Duodenal mucosa (tissue), 2 donors: ENCODE measurements at regions not wholly inside any gene's neighbourhood (a gene's known extent, or its start where the extent isn't known, plus 50 kb on each side); places are given as distances from the start of the nearest gene placed in this dataset.
"Not testable (repeated sequence)": the region's sequence is repeated elsewhere in the genome, so short reads cannot be mapped to it uniquely, and the experiment has no call there.

ENCODE experiments used
- H3K27ac ChIP-seq: one replicate; pipeline ENCODE4 v1.7.0; 2013; ENCODE audit warnings: low read depth, low read length
- H3K27me3 ChIP-seq, 2 donors: one replicate each; pipeline ENCODE4 v1.7.0; 2013; ENCODE audit warnings: low read length in 2 of 2, control low read depth in 1 of 2; ENCODE audit not compliant: insufficient read depth in 2 of 2, control insufficient read depth in 1 of 2
- H3K36me3 ChIP-seq, 2 donors: one replicate each; pipeline ENCODE4 v1.7.0; 2013; ENCODE audit warnings: low read length in 2 of 2, control low read depth in 1 of 2; ENCODE audit not compliant: insufficient read depth in 2 of 2, control insufficient read depth in 1 of 2
- H3K4me1 ChIP-seq, 2 donors: one replicate each; pipeline ENCODE4 v1.7.0; 2013; ENCODE audit warnings: low read length in 2 of 2, control low read depth in 1 of 2; ENCODE audit not compliant: insufficient read depth in 2 of 2, control insufficient read depth in 1 of 2
- H3K4me3 ChIP-seq, 2 donors: one replicate each; pipeline ENCODE4 v1.7.0; 2013; ENCODE audit warnings: low read length in 2 of 2, low read depth in 1 of 2
- H3K9ac ChIP-seq, 2 donors: one replicate each; pipeline ENCODE4 v1.7.0; 2013; ENCODE audit warnings: low read length in 2 of 2, low read depth in 1 of 2
- H3K9me3 ChIP-seq, 2 donors: one replicate each; pipeline ENCODE4 v1.7.0; 2013; ENCODE audit warnings: low read length in 2 of 2, control low read depth in 1 of 2; ENCODE audit not compliant: control insufficient read depth in 1 of 2

GRCh38 chr2:67581751-67582150 lies 184.6 kb downstream of the ETAA1 start:
- Histone ChIP-seq H3K36me3 (no peaks in the 10 kb centered on the region), H3K4me3 (no peak overlapping the region), H3K9ac (no peak overlapping the region), H3K4me1 (no peaks in the 10 kb centered on the region), H3K27me3 (no peaks in the 10 kb centered on the region), H3K27ac (no peak overlapping the region), H3K9me3 (peaks cover 9 to 15% of the 10 kb centered on the region in 2 donors)

GRCh38 chr2:67583185-67583584 lies 186.1 kb downstream of the ETAA1 start:
- Histone ChIP-seq H3K9me3 (peaks cover 9 to 15% of the 10 kb centered on the region in 2 donors), H3K9ac (no peak overlapping the region), H3K27ac (no peak overlapping the region), H3K4me1 (no peaks in the 10 kb centered on the region), H3K4me3 (no peak overlapping the region), H3K36me3 (no peaks in the 10 kb centered on the region), H3K27me3 (no peaks in the 10 kb centered on the region)

GRCh38 chr2:67585400-67585799 lies 188.3 kb downstream of the ETAA1 start:
- Histone ChIP-seq H3K4me3 (no peak overlapping the region), H3K36me3 (no peaks in the 10 kb centered on the region), H3K9ac (no peak overlapping the region), H3K4me1 (no peaks in the 10 kb centered on the region), H3K9me3 (peaks cover 9 to 15% of the 10 kb centered on the region in 2 donors), H3K27ac (no peak overlapping the region), H3K27me3 (no peaks in the 10 kb centered on the region)

- H3K9me3 ChIP-seq, H3K27me3 ChIP-seq, H3K36me3 ChIP-seq, H3K4me1 ChIP-seq, H3K4me3 ChIP-seq, H3K27ac ChIP-seq, H3K9ac ChIP-seq: not testable (repeated sequence)
Measured at GRCh38 chr2:67589121-67589520, 192.0 kb downstream of the ETAA1 start.

GRCh38 chr2:67594522-67594921 lies 197.4 kb downstream of the ETAA1 start:
- not testable (repeated sequence) for H3K27ac ChIP-seq, H3K27me3 ChIP-seq, H3K9ac ChIP-seq, H3K9me3 ChIP-seq, H3K4me1 ChIP-seq, H3K4me3 ChIP-seq, H3K36me3 ChIP-seq

GRCh38 chr2:67596871-67597270 lies 199.7 kb downstream of the ETAA1 start:
- Histone ChIP-seq H3K4me1 (no peaks in the 10 kb centered on the region), H3K4me3 (no peak overlapping the region), H3K9ac (no peak overlapping the region), H3K9me3 (peaks cover 0 to 3% of the 10 kb centered on the region in 2 donors), H3K27ac (no peak overlapping the region), H3K36me3 (no peaks in the 10 kb centered on the region), H3K27me3 (no peaks in the 10 kb centered on the region)

- H3K27ac ChIP-seq = no peak overlapping the region
- no peaks in the 10 kb centered on the region for H3K9me3 ChIP-seq
Measured at GRCh38 chr2:67599561-67599960, 202.4 kb downstream of the ETAA1 start.

GRCh38 chr2:67600222-67600871 lies 203.2 kb downstream of the ETAA1 start:
- Histone ChIP-seq H3K27me3 (no peaks in the 10 kb centered on the region), H3K4me3 (no peak overlapping the region), H3K9me3 (no peaks in the 10 kb centered on the region), H3K9ac (no peak overlapping the region), H3K27ac (no peak overlapping the region), H3K4me1 (no peaks in the 10 kb centered on the region), H3K36me3 (no peaks in the 10 kb centered on the region)

More at GRCh38 chr2:67599561-67599960, 202.4 kb downstream of the ETAA1 start:
- H3K4me1 ChIP-seq = no peaks in the 10 kb centered on the region
- H3K9ac ChIP-seq = no peak overlapping the region
- no peaks in the 10 kb centered on the region for H3K27me3 ChIP-seq
- no peak overlapping the region for H3K4me3 ChIP-seq
- no peaks in the 10 kb centered on the region for H3K36me3 ChIP-seq

GRCh38 chr2:67600946-67601345 lies 203.8 kb downstream of the ETAA1 start:
- Histone ChIP-seq H3K9ac (no peak overlapping the region), H3K4me1 (no peaks in the 10 kb centered on the region), H3K27me3 (no peaks in the 10 kb centered on the region), H3K36me3 (no peaks in the 10 kb centered on the region), H3K4me3 (no peak overlapping the region), H3K9me3 (no peaks in the 10 kb centered on the region), H3K27ac (no peak overlapping the region)

- H3K9me3 ChIP-seq = no peaks in the 10 kb centered on the region
- H3K4me3 ChIP-seq = no peak overlapping the region
- H3K4me1 ChIP-seq = no peaks in the 10 kb centered on the region
- H3K27me3 ChIP-seq = no peaks in the 10 kb centered on the region
- H3K9ac ChIP-seq = no peak overlapping the region
- H3K36me3 ChIP-seq = no peaks in the 10 kb centered on the region
- no peak overlapping the region for H3K27ac ChIP-seq
Measured at GRCh38 chr2:67604360-67604759, 207.2 kb downstream of the ETAA1 start.
